ENCODE measurements at regions not wholly inside any gene's neighbourhood (a gene's known extent, or its start where the extent isn't known, plus 50 kb on each side); places are given as distances from the start of the nearest gene placed in this dataset.
"Not testable (repeated sequence)": the region's sequence is repeated elsewhere in the genome, so short reads cannot be mapped to it uniquely, and the experiment has no call there.

DNA sequence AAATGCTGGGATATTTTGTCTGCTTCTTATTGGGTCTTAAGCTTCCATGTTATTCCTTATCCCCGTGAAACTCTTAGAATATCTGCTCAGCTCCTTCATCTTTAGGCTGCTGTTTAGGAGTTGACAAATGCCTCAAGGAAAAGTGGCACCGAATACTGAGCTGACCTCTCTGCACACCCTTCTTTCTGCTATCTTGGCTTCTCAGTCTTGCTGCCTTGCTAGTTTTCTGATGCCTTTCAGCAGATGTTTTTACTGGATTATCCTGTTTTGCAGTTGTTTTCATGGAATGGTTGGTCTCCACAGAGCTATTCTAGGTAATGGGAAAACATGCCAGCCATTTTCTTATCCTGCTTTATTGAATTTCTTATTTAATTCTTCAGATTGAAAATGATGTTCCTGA, 86.3 kb downstream of the GYPE start:
- Mint-ChIP-seq H3K27ac (no peak overlapping the region), H3K4me3 (no peak overlapping the region), H3K36me3 (ENCODE audit: low read depth) (no peaks in the 10 kb centered on the region), H3K27me3 (no peaks in the 10 kb centered on the region), H3K9me3 (ENCODE audit: low read depth) (no peaks in the 10 kb centered on the region), H3K4me1 (no peaks in the 10 kb centered on the region)
- POLR2A ChIA-PET: no interaction called here
- no peak for DNase-seq
- CTCF ChIA-PET: no interaction called here
- intact Hi-C loops (cut with DNase I, micrococcal nuclease): no loop called here
- no peak for ATAC-seq

DNA sequence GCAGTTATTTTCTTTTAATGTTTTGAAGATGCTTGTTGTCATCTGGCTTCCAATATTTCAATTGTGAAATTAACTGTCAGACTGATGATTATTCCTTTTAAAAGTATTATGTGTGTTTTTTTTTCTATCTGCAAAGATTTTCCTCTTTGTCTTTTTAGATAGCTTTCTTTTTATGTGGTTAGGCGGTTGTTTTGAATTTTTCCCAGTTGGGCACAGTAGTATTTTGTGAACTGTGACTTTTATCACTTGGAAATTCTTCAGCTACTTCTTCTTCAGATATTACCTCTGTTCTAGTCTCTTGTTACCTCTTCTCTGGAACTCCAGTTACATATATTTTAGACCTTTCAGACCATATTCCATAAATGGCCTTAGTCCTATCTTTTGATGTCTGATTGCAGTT, 87.5 kb downstream of the GYPE start:
- H3K4me1 Mint-ChIP-seq; H3K4me3 Mint-ChIP-seq; ATAC-seq; H3K27me3 Mint-ChIP-seq; CTCF ChIA-PET; DNase-seq; H3K27ac Mint-ChIP-seq; H3K9me3 Mint-ChIP-seq (ENCODE audit: low read depth); intact Hi-C loops (cut with DNase I, micrococcal nuclease); H3K36me3 Mint-ChIP-seq (ENCODE audit: low read depth); POLR2A ChIA-PET: not testable (repeated sequence)

DNA sequence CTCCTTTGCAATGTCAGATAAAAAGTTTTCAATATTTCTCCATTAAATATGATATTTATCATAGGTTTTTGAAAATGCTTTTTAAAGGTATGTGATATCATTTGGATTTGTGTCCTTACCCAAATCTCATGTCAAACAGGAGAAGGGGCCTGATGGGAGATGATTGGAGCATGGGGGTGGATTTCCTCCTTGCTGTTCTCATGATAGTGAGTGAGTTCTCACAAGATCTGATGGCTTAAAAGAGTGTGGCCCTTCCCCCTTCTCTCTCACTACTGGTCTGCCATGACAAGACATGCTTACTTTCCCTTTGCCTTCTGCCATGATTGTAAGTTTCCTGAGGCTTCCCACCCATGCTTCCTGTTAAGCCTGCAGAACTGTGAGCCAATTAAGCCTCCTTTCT, 90.0 kb downstream of the GYPE start:
- H3K9me3 Mint-ChIP-seq (ENCODE audit: low read depth); H3K4me1 Mint-ChIP-seq; H3K27ac Mint-ChIP-seq; CTCF ChIA-PET; intact Hi-C loops (cut with DNase I, micrococcal nuclease); H3K36me3 Mint-ChIP-seq (ENCODE audit: low read depth); ATAC-seq; DNase-seq; POLR2A ChIA-PET; H3K27me3 Mint-ChIP-seq; H3K4me3 Mint-ChIP-seq: not testable (repeated sequence)

DNA sequence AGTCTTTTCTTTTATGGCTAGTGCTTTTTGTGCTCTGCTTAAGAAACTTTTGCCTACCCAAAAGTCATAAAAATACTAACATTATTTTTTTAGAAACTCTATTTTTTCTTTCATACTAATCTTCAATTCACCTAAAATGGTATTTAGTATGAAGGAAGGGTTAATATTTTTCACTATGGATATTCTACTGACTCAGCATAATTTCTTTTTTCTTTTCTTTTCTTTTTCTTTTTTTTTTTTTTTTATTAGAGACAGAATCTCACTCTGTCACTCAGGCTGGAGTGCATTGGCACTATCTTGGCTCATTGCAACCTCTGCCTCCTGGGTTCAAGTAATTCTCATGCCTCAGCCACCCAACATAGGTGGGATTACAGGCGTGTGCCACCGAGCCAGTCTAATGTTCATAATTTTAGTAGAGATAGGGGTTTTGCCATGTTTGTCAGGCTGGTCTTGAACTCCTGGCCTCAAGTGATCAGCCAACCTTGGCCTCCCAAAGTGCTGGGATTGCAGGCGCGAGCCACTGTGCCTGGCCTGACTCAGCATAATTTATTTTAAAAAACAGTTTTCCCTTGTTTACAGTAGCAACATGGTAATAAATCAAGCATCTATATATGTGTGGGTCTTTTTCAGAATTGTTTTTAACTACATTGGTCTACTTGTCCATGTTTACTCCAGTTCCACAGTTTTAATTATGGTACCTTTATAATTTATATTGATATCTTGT, 91.8 kb downstream of the GYPE start:
- H3K36me3 Mint-ChIP-seq (ENCODE audit: low read depth); CTCF ChIA-PET; H3K9me3 Mint-ChIP-seq (ENCODE audit: low read depth); intact Hi-C loops (cut with DNase I, micrococcal nuclease); H3K27ac Mint-ChIP-seq; POLR2A ChIA-PET; H3K4me3 Mint-ChIP-seq; ATAC-seq; H3K4me1 Mint-ChIP-seq; H3K27me3 Mint-ChIP-seq; DNase-seq: not testable (repeated sequence)

DNA sequence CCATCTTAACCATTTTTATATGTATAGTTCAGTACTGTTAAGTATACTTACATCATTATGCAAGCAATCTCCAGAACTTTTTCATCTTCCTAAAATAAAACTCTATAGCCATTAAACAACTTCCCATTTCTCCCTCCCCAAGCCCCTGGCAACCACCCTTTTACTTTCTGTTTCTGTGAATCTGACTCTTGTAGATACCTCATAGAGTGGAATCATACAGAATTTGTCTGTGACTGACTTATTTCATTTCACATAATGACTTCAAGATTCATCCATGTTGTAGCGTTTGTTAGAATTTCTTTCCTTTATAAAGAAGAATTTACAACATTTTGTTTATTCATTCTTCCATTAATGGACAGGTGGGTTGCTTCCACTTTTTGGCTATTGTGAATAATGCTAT, 91.2 kb upstream of the FREM3 start:
- DNase-seq; H3K36me3 Mint-ChIP-seq (ENCODE audit: low read depth); H3K9me3 Mint-ChIP-seq (ENCODE audit: low read depth); H3K27me3 Mint-ChIP-seq; H3K4me3 Mint-ChIP-seq; ATAC-seq; CTCF ChIA-PET; H3K4me1 Mint-ChIP-seq; H3K27ac Mint-ChIP-seq; intact Hi-C loops (cut with DNase I, micrococcal nuclease); POLR2A ChIA-PET: not testable (repeated sequence)

DNA sequence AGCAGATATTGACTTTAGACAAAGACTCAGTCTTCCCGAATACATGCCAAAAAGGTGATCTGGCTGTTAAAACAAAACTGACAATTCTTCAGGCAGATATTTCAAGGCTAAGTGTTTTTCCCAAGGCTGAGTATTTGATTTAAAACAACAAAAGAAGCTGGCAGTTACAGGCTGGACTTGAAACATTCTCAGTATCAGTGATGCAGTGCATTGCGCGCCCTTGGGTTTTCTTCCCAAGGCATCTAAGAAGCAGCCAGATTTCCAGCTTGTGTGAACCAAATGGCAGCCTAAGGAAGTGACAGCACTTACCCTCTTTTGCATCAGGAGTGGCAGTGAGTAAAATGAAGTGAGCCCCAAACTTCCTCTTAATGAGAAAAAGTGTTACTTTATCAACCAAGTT, 90.0 kb upstream of the FREM3 start:
- H3K36me3 Mint-ChIP-seq (ENCODE audit: low read depth); intact Hi-C loops (cut with DNase I, micrococcal nuclease); H3K27me3 Mint-ChIP-seq; H3K9me3 Mint-ChIP-seq (ENCODE audit: low read depth); POLR2A ChIA-PET; H3K4me1 Mint-ChIP-seq; DNase-seq; CTCF ChIA-PET; ATAC-seq; H3K27ac Mint-ChIP-seq; H3K4me3 Mint-ChIP-seq: not testable (repeated sequence)

DNA sequence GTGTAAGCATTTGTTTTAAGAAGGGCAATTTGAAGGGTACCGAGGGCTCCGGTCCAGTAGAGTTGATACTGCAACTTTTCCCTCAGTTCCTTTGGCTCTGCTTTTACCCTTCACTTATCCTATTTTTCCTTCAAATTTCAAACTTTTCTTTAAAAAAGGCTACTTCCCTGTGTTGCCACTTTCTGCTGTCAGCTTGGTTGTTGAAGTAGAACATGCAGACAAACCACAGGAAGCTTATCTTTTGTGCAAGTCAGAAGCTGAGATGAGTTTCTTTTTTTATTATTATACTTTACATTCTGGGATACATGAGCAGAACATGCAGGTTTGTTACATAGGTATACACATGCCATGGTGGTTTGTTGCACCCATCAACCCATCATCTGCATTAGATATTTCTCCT, 89.1 kb upstream of the FREM3 start:
- CTCF ChIA-PET; H3K27ac Mint-ChIP-seq; intact Hi-C loops (cut with DNase I, micrococcal nuclease); H3K4me3 Mint-ChIP-seq; H3K27me3 Mint-ChIP-seq; H3K9me3 Mint-ChIP-seq (ENCODE audit: low read depth); DNase-seq; H3K4me1 Mint-ChIP-seq; POLR2A ChIA-PET; ATAC-seq; H3K36me3 Mint-ChIP-seq (ENCODE audit: low read depth): not testable (repeated sequence)

DNA sequence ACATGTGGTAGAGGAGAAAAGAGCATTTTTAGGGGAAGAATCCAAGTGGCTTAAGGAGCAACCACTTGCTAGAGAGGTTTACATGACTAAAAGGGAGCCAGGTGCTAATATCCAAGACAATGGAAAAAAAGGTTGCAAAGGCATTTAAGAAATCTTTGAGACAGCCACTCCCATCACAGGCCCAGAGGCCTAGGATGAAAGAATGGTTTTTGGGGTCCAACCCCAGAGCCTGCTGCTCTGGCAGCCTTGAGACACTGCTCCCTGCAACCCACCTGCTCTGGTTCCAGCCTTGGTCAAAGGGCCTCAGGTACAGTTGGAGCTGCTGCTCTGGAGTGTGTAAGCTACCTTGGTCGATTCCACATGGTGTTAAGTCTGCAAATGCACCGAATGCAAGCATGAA, 84.1 kb upstream of the FREM3 start:
- DNase-seq: no peak
- H3K4me1 Mint-ChIP-seq: no peaks in the 10 kb centered on the region
- intact Hi-C loops (cut with DNase I, micrococcal nuclease): no loop called here
- no peaks in the 10 kb centered on the region for H3K27me3 Mint-ChIP-seq
- no peak overlapping the region for H3K4me3 Mint-ChIP-seq
- no peak overlapping the region for H3K27ac Mint-ChIP-seq
- H3K9me3 Mint-ChIP-seq (ENCODE audit: low read depth): peaks cover 12% of the 10 kb centered on the region
- no peak for ATAC-seq
- H3K36me3 Mint-ChIP-seq (ENCODE audit: low read depth): no peaks in the 10 kb centered on the region
- CTCF ChIA-PET: no interaction called here
- POLR2A ChIA-PET: no interaction called here

DNA sequence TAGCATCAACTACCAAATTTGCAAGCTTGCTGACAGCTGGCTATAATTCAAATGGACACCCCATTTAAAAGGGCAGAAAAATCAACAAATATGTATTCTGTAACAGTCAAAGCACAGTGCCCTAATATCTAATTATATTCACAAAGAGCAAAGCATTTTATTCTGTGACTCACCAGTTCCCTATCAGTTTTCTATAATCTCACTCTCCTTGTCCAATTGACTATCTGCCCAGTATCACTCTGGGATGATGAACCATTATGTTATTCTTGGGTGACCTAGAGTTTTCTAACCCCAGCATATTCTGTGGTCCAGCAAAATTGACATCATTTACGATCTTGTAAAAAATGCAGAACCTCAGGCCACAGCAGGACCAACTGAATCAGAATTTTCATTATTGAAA, 82.0 kb upstream of the FREM3 start:
- ChIA-PET POLR2A (no interaction called here), CTCF (interaction anchor here (0.6 kb wide), 1 partner anchor 9 kb away, joined by 3 read pairs; no protein-coding TSS in a partner anchor)
- DNase-seq (no peak), ATAC-seq (no peak)
- intact Hi-C loops (cut with DNase I, micrococcal nuclease): no loop called here
- Mint-ChIP-seq H3K4me3 (no peak overlapping the region), H3K27ac (no peak overlapping the region), H3K27me3 (no peaks in the 10 kb centered on the region), H3K4me1 (no peaks in the 10 kb centered on the region), H3K9me3 (ENCODE audit: low read depth) (peaks cover 11% of the 10 kb centered on the region), H3K36me3 (ENCODE audit: low read depth) (no peaks in the 10 kb centered on the region)

DNA sequence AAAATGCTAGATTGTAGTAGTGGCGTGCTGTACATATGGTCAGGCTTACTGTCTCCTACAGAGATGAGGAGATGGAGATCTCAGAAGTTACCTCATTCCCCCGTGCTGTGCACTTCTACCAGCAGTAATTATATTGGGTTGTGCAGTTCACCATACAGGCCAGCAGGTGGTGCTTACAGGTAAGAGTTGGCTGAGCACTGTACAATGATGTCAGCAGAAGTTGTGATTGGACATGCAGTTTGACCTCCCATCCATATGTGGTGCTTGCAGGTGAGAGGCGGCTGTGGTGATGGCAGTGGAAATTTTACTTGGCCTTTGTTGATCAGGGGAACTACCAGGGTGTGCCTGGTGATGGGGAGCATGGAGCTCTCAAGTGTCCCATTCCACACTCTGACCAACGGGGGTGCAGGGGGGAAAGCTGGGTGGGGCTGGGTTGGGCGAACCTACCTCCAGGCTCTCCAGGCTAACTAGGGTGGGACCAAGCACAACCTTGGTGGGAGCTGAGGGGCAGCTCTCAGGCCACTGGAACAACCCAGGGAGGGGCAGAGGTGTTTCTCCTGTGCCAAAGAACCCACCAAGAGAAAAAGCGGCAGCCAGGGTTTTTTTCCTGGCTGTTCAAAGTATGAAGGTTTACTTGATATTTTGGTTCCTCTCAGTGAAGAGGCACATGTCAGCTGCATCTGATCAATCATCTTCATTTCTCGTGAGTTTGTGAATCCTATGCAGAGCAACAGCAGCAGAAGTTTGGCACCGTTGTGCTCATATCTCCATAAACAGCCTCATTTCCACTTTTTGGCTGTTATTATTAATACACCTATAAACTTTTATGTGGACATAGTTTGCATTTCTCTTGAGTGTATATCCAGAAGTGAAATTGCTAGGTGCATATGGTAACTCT, 73.8 kb upstream of the FREM3 start:
- ChIA-PET POLR2A (interaction anchor here (0.6 kb wide), 1 partner anchor 582 kb away, joined by 5 read pairs; no protein-coding TSS in a partner anchor), CTCF (interaction anchor here (0.7 to 1.2 kb wide), 4 partner anchors 81 to 295 kb away, joined by 3 to 5 read pairs (median 4); no protein-coding TSS in a partner anchor)
- Mint-ChIP-seq H3K9me3 (ENCODE audit: low read depth) (no peaks in the 10 kb centered on the region), H3K27ac (no peak overlapping the region), H3K4me3 (no peak overlapping the region), H3K36me3 (ENCODE audit: low read depth) (no peaks in the 10 kb centered on the region), H3K4me1 (no peaks in the 10 kb centered on the region), H3K27me3 (peaks cover 4% of the 10 kb centered on the region)
- intact Hi-C loops (cut with DNase I, micrococcal nuclease): loop anchor here (1.0 to 10.0 kb wide), 5 partner anchors 133 to 371 kb away; partner anchors contain the start of genes GYPA (in 2 of the 2) and GYPE (in 2 of the 2)
- ATAC-seq: peak; percentile 92
- peak; percentile 65 for DNase-seq

DNA sequence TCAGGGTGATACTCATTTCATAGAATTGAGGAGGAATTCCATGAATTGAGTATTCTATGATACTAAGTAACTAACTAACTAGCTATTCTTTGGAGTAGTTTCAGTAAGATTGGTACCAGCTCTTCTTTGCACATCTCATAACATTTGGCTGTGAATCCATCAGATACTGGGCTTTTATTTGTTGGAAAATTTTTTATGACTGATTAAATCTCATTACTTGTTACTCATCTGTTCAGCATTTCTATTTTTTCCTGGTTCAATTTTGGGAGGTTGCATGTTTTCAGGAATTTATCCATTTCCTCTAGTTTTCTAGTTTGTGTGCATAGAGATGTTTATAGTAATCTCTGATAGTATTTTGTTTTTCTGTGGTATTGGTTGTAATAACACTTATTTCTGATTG, 70.8 kb upstream of the FREM3 start:
- ChIA-PET POLR2A (no interaction called here), CTCF (no interaction called here)
- Mint-ChIP-seq H3K9me3 (ENCODE audit: low read depth) (no peaks in the 10 kb centered on the region), H3K27me3 (peaks cover 2% of the 10 kb centered on the region), H3K27ac (no peak overlapping the region), H3K4me3 (no peak overlapping the region), H3K4me1 (no peaks in the 10 kb centered on the region), H3K36me3 (ENCODE audit: low read depth) (no peaks in the 10 kb centered on the region)
- ATAC-seq: no peak
- intact Hi-C loops (cut with DNase I, micrococcal nuclease): loop anchor here (5.0 to 10.0 kb wide), 3 partner anchors 136 to 374 kb away; partner anchors contain the start of genes GYPA (in 2 of the 2) and GYPE (in 2 of the 2)
- DNase-seq: no peak

DNA sequence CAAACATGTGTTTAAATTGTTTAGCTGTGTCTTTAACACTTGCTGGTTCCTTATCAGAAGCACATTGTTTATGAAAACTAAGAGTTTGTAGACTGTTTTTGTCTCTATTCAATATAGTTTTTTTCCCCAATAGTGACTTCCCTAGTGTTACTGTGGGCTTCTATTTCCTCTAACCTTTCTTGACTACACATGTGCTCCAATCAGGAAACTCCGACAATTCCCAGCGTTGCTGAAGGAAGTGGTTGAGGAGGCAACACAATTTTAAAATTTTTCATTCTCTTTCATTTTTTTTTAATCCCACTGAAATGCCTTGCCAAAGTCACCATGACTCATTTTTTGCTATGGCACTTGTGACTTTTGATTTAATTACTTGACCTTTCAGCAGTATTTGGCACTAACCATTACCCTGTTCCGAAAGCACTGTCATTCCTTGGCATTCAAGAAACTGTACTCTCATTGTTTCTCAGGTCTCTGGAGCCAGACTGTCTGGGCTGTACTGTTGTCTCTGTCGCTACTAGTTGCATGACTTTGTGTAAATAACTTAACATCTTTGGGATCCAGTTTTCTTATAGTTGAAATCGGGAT, 67.6 kb upstream of the FREM3 start:
- DNase-seq (no peak), ATAC-seq (no peak)
- Mint-ChIP-seq H3K27me3 (peaks cover 2% of the 10 kb centered on the region), H3K4me1 (no peaks in the 10 kb centered on the region), H3K27ac (no peak overlapping the region), H3K36me3 (ENCODE audit: low read depth) (no peaks in the 10 kb centered on the region), H3K9me3 (ENCODE audit: low read depth) (no peaks in the 10 kb centered on the region), H3K4me3 (no peak overlapping the region)
- intact Hi-C loops (cut with DNase I, micrococcal nuclease): no loop called here
- ChIA-PET POLR2A (no interaction called here), CTCF (no interaction called here)
